ENCODE measurements at regions not wholly inside any gene's neighbourhood (a gene's known extent, or its start where the extent isn't known, plus 50 kb on each side); places are given as distances from the start of the nearest gene placed in this dataset.

GRCh38 chr15:25508369-25509002, 69.7 kb upstream of the UBE3A start:
- TF ChIP-seq EZH2 (IDR thresholded peaks at IDR 0.05; ENCODE audit: borderline replicate concordance, low read depth, low read length, severe bottlenecking) (no peak), POLR2A (IDR thresholded peaks at IDR 0.05; ENCODE audit: low read depth, low read length) (no peak), CTCF (IDR thresholded peaks at IDR 0.05; ENCODE audit: extremely low read depth in 1 of 2, insufficient read depth in 1 of 2, low read depth in 1 of 2, low read length in 2 of 2) (peak in 1 of 2 donors; percentile 25), POLR2AphosphoS5 (IDR thresholded peaks at IDR 0.05; ENCODE audit: insufficient read depth, low read depth, low read length) (no peak), JUN (IDR thresholded peaks at IDR 0.05; ENCODE audit: borderline replicate concordance, insufficient read depth, insufficient read length, low read depth) (no peak), MYC (IDR thresholded peaks at IDR 0.05; ENCODE audit: low read depth, low read length) (no peak)
- TF ChIP-seq, protein P1, sequence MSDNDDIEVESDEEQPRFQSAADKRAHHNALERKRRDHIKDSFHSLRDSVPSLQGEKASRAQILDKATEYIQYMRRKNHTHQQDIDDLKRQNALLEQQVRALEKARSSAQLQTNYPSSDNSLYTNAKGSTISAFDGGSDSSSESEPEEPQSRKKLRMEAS (IDR thresholded peaks at IDR 0.05; ENCODE audit: insufficient read depth, insufficient read length), result no peak
